ENCODE measurements at regions not wholly inside any gene's neighbourhood (a gene's known extent, or its start where the extent isn't known, plus 50 kb on each side); places are given as distances from the start of the nearest gene placed in this dataset.
"Not testable (repeated sequence)": the region's sequence is repeated elsewhere in the genome, so short reads cannot be mapped to it uniquely, and the experiment has no call there.

GRCh38 chr17:15802917-15803316 lies 70.8 kb downstream of the TBC1D26 start:
- DNase-seq; in situ Hi-C loops (cut with HindIII; ENCODE audit: low pct_ligation_motif_present, low pct_unique_long_range_greater_than_20kb, low sequenced_read_pairs): not testable (repeated sequence)

DNA sequence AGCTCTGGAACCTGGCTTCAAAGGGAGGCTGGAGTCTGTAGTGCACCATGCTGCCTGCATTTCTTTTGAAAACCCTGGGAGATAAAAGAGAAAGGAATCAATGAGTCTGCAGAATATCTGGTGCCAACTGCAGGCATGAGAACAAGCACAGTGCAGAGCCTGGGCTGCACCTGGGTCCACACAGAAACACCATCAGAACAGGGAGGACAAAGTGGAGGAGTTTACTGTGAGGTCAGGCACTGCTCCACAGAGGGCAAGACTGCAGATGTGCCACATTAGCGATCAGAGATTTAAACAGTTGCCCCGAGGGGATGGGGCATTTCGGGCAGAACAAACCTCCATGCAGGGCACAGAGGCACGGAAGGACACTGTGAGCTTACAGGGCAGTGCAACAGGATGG lies 74.7 kb downstream of the TBC1D26 start:
- in situ Hi-C loops (cut with HindIII; ENCODE audit: low pct_ligation_motif_present, low pct_unique_long_range_greater_than_20kb, low sequenced_read_pairs); DNase-seq: not testable (repeated sequence)

DNA sequence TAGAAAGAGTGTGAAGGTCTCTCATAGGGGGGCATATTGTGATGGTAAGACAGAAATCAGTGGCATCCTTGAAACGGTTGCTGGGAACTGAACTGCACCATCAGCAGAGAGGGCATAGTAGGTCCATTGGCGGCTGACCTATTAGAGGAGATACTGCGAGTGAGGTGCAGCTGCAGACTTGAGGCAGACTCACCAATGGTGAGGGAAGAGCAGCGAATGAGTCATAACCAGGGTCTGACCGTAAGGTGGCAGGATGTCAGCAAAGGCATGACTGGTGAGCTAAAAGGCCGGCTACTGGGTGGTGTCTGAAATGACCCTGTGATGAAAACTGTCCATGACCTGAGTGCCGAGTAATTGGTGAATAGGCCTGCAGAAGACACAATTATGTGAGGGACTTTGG lies 81.3 kb downstream of the TBC1D26 start:
- in situ Hi-C loops (cut with HindIII; ENCODE audit: low pct_ligation_motif_present, low pct_unique_long_range_greater_than_20kb, low sequenced_read_pairs); DNase-seq: not testable (repeated sequence)

DNA sequence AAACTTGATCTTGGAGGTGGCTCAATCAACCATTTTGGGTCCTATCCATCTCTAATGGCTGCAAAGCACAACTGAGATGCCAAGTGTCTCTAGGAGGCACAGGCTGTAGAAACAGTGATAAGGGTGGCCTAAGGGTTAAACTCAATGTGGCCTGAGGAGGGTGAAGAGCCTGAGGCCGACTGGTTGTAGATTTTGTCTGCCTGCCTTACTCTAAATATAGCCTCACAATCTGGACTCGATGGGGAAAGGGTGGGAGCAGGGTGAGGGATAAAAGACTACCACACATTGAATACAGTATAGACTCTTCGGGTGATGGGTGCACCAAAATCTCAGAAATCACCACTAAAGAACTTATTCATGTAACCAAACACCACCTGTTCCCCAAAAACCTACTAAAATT lies 81.9 kb downstream of the TBC1D26 start:
- DNase-seq; in situ Hi-C loops (cut with HindIII; ENCODE audit: low pct_ligation_motif_present, low pct_unique_long_range_greater_than_20kb, low sequenced_read_pairs): not testable (repeated sequence)

DNA sequence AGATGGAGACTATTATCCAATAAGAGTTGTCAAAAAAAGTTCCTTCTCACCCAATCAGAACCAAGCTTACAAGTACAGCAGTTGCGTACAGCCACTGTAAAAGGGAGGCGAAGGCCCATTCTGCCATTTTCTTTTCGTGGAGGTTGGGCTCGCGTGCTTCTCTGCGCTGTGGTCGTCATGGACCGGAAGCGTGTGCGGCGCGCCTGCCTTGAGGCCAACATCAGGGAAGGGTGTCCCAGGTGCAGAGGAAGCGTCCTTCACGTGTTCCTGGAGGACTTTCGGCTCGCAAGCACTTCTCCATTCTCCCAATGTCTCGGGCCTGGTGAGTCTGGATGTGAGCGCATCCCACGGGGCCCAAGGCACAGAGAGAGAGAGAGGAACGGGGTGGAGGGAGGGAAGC lies 85.8 kb downstream of the TBC1D26 start:
- DNase-seq; in situ Hi-C loops (cut with HindIII; ENCODE audit: low pct_ligation_motif_present, low pct_unique_long_range_greater_than_20kb, low sequenced_read_pairs): not testable (repeated sequence)

GRCh38 chr17:15822280-15822679 lies 90.2 kb downstream of the TBC1D26 start:
- in situ Hi-C loops (cut with HindIII; ENCODE audit: low pct_ligation_motif_present, low pct_unique_long_range_greater_than_20kb, low sequenced_read_pairs); DNase-seq: not testable (repeated sequence)

- peak; percentile 68 for DNase-seq
- in situ Hi-C loops (cut with HindIII; ENCODE audit: low pct_ligation_motif_present, low pct_unique_long_range_greater_than_20kb, low sequenced_read_pairs), result not testable (repeated sequence)
Observed at GRCh38 chr17:15828727-15829314, 96.7 kb downstream of the TBC1D26 start.

DNA sequence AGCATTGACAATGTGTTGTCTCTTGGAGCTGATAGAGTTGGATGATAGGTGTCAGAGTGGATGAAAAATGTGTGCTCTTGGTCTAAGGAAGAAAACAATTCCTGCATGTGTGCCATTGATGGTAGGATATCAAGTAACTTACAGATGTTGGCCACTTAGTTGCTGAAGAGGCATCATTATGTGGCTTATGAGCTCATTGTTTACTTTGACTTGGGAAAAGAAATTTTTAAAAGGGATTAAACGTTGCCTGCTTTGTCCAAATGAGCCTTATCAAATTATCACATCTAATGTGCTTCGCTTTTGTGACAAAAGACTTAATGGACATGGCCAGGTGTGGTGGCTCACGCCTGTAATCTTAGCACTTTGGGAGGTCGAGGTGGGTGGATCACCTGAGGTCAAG lies 98.1 kb downstream of the TBC1D26 start:
- in situ Hi-C loops (cut with HindIII; ENCODE audit: low pct_ligation_motif_present, low pct_unique_long_range_greater_than_20kb, low sequenced_read_pairs); DNase-seq: not testable (repeated sequence)

DNA sequence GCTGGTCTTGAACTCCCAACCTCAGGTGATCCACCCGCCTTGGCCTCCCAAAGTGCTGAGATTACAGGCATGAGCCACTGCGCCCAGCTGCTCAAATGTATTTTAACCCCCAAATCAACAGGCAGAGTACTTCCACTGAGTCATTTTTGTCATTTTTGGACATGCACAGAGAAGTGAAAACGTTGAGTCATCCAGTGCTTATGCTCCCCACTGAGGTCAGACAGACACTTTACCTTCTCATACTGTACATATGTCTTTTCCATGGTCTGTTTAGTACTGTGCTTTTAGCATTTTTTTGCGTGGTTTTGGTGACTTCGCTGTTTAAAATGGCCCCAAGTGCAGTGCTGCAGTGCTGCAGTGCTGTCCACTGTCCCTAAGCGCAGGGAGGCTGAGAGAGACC lies 99.1 kb downstream of the TBC1D26 start:
- peak; percentile 10 for DNase-seq
- in situ Hi-C loops (cut with HindIII; ENCODE audit: low pct_ligation_motif_present, low pct_unique_long_range_greater_than_20kb, low sequenced_read_pairs), result not testable (repeated sequence)

- in situ Hi-C loops (cut with HindIII; ENCODE audit: low pct_ligation_motif_present, low pct_unique_long_range_greater_than_20kb, low sequenced_read_pairs), result not testable (repeated sequence)
Observed at GRCh38 chr17:15832921-15833480, 100.9 kb downstream of the TBC1D26 start.

GRCh38 chr17:15833890-15834289 lies 101.8 kb downstream of the TBC1D26 start:
- in situ Hi-C loops (cut with HindIII; ENCODE audit: low pct_ligation_motif_present, low pct_unique_long_range_greater_than_20kb, low sequenced_read_pairs); DNase-seq: not testable (repeated sequence)

More at GRCh38 chr17:15832921-15833480, 100.9 kb downstream of the TBC1D26 start:
- not testable (repeated sequence) for DNase-seq

DNA sequence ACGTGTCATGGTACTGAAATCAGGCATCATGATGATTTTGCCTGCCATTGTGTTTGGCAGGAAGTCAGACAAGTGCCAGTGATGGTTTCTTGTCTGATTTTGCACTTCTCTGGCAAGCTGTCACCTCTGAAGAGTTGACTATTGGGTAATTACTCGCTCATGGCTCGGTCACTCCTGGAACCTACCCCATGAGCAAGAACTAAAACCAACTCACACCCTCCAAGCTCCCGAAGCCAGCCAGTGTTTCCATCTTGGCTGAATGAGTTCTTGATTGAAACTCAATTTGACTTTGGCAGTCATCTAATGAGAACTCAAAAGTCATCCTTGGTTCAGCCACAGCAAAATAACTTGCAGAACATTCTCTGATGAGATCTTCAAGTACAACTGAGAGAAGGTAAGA lies 103.4 kb downstream of the TBC1D26 start:
- in situ Hi-C loops (cut with HindIII; ENCODE audit: low pct_ligation_motif_present, low pct_unique_long_range_greater_than_20kb, low sequenced_read_pairs); DNase-seq: not testable (repeated sequence)

GRCh38 chr17:15836249-15836982 lies 104.3 kb downstream of the TBC1D26 start:
- in situ Hi-C loops (cut with HindIII; ENCODE audit: low pct_ligation_motif_present, low pct_unique_long_range_greater_than_20kb, low sequenced_read_pairs); DNase-seq: not testable (repeated sequence)

DNA sequence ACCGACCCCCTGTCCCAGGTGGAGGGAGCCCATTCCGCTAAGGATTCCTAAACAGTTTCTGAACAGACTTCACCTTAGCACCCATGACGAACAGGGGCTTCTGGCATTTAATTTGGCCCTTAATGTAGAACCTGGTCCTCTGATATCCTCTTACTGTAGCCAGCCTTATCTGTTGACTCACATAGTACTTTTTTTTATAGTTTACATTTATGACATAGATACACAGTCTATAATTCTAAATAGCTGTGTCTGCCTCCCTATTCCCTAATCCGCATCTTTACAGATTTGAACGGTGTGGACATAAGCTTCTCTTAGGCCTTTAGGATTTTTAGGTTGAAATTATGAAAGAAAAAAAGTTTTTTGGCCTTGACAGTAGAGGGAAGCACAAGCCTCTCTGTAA lies 104.9 kb downstream of the TBC1D26 start:
- DNase-seq; in situ Hi-C loops (cut with HindIII; ENCODE audit: low pct_ligation_motif_present, low pct_unique_long_range_greater_than_20kb, low sequenced_read_pairs): not testable (repeated sequence)

DNA sequence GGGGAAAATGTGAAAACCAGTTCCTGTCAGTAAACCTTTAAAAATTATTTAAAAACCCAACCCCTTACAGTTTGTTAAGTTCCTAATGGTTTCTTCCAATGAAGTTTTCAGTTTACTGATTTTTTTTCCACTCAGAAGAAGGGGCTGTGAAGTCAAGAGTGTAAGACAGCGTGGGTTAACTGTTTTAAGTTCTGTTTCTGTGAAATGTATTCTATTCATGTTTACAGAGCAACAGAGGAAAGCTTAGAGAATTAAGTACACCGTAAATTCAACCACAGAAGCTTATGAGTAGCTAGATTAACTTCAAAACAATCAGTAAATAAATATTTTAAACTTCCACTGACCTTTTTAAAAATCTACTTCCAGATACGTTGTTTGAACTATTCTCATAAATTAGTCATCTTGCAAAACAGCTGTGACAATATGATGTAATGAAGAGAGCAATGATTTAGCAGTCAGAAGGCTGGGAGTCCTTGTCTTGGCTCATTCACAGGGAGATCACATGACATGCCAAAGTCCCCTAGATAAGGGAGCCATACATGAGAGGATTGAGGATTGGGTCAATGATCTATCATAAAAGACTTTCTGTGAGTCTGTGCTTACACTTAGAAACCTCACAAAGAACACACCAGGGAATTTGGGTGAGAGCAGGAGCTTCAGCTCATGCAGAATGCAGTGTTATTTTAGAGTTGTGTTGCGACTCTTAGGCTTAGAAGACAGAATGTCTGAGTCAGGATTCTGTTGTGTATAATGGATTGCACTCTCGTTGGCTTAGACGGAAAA lies 97.3 kb upstream of the ADORA2B start:
- DNase-seq; in situ Hi-C loops (cut with HindIII; ENCODE audit: low pct_ligation_motif_present, low pct_unique_long_range_greater_than_20kb, low sequenced_read_pairs): not testable (repeated sequence)

DNA sequence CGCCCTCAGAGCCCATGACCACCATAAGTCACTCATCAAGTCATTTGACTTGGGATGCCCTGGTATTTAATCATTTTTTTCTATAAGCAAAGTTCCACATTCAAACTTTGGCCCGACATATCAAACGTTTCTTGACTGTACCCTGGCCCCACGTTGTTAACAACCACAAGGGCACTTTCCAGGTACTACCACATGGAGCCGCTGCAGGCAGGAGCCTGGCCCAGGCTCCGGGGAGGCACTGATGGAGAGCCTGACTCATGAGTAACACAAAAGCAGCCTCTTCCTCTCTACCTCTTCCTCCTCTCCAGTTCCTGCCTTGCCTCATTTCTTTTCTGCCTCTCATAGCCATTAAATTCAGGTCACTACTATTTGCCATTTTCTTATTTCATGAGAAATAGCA lies 95.9 kb upstream of the ADORA2B start:
- in situ Hi-C loops (cut with HindIII; ENCODE audit: low pct_ligation_motif_present, low pct_unique_long_range_greater_than_20kb, low sequenced_read_pairs), result not testable (repeated sequence)
- peak; percentile 37 for DNase-seq

GRCh38 chr17:15850071-15850470 lies 94.9 kb upstream of the ADORA2B start:
- DNase-seq; in situ Hi-C loops (cut with HindIII; ENCODE audit: low pct_ligation_motif_present, low pct_unique_long_range_greater_than_20kb, low sequenced_read_pairs): not testable (repeated sequence)

GRCh38 chr17:15850687-15851086 lies 94.2 kb upstream of the ADORA2B start:
- DNase-seq; in situ Hi-C loops (cut with HindIII; ENCODE audit: low pct_ligation_motif_present, low pct_unique_long_range_greater_than_20kb, low sequenced_read_pairs): not testable (repeated sequence)

DNA sequence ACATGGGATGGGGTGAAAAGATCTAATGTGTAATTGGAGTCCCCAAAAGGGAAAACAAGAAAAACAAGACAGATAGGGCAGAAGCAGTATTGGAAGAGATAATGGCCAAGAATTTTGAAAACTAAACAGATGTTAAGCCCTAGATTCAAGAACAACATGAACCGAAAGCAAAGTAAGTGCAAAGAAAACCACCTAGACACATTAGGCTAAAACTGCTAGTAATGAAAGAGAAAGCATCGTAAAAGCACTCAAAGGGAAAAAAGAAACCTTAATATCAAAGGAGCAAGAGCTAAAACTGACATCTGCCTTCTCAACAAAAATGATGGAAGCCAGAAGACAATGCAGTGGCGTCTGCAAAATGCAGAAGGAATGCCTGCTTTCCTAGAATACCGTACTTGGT lies 92.1 kb upstream of the ADORA2B start:
- DNase-seq; in situ Hi-C loops (cut with HindIII; ENCODE audit: low pct_ligation_motif_present, low pct_unique_long_range_greater_than_20kb, low sequenced_read_pairs): not testable (repeated sequence)

Data from ACHN (cell line).